HEK293T (cell line): ENCODE measurements at regions not wholly inside any gene's neighbourhood (a gene's known extent, or its start where the extent isn't known, plus 50 kb on each side); places are given as distances from the start of the nearest gene placed in this dataset.

Source experiments
- CTCF ChIA-PET: fragments of 350-600 bp; formaldehyde crosslinking; extraction: SDS; loops from one replicate; lab custom pipeline; 2021; ENCODE audit warnings: antibody characterized with exemption, inconsistent platforms; lab: Yijun Ruan, JAX
- POLR2A ChIA-PET: fragments of 350-600 bp; formaldehyde crosslinking; extraction: SDS; loops from one replicate; lab custom pipeline; 2020; ENCODE audit warnings: antibody characterized with exemption, inconsistent platforms; lab: Yijun Ruan, JAX
- DNase-seq: peaks from one replicate; pipeline ENCODE4 v3.0.0; 2012; ENCODE audit warnings: mixed read lengths; ENCODE audit errors: extremely low spot score
- ARNT ChIP-seq: fragments of 450-650 bp; IDR thresholded peaks from 2 replicates; pipeline ENCODE4 v1.6.1; 2017; ENCODE audit warnings: mild to moderate bottlenecking
- BHLHE40 ChIP-seq: fragments of 450-650 bp; IDR thresholded peaks from 2 replicates; pipeline ENCODE4 v1.6.1; 2016; ENCODE audit warnings: mild to moderate bottlenecking, moderate library complexity, borderline replicate concordance
- CTBP1 ChIP-seq: fragments of 450-650 bp; IDR thresholded peaks from 2 replicates; pipeline ENCODE4 v1.6.1; 2016; ENCODE audit warnings: borderline replicate concordance
- ELF4 ChIP-seq: fragments of 450-650 bp; IDR thresholded peaks from 2 replicates; pipeline ENCODE4 v1.6.1; 2017; ENCODE audit warnings: antibody characterized with exemption
- FOXA1 ChIP-seq: fragments of 450-650 bp; IDR thresholded peaks from 2 replicates; pipeline ENCODE4 v1.6.1; 2016; ENCODE audit warnings: mild to moderate bottlenecking
- FOXK2 ChIP-seq: fragments of 450-650 bp; IDR thresholded peaks from 2 replicates; pipeline ENCODE4 v1.6.1; 2016; ENCODE audit warnings: mild to moderate bottlenecking
- FOXM1 ChIP-seq: fragments of 450-650 bp; IDR thresholded peaks from 2 replicates; pipeline ENCODE4 v1.6.1; 2017; ENCODE audit warnings: mild to moderate bottlenecking, borderline replicate concordance
- HDGF ChIP-seq: fragments of 450-650 bp; IDR thresholded peaks from 2 replicates; pipeline ENCODE4 v1.6.1; 2017; ENCODE audit warnings: antibody characterized with exemption, borderline replicate concordance
- L3MBTL2 ChIP-seq: fragments of 450-650 bp; conservative IDR thresholded peaks from 2 replicates; pipeline ENCODE4 v1.6.1; 2016; ENCODE audit warnings: mild to moderate bottlenecking
- LEF1 ChIP-seq: fragments of 450-650 bp; IDR thresholded peaks from 2 replicates; pipeline ENCODE4 v1.6.1; 2017; ENCODE audit warnings: mild to moderate bottlenecking, borderline replicate concordance
- NFRKB ChIP-seq: fragments of 450-650 bp; IDR thresholded peaks from 2 replicates; pipeline ENCODE4 v1.6.1; 2016; ENCODE audit warnings: mild to moderate bottlenecking, moderate library complexity
- PKNOX1 ChIP-seq: fragments of 450-650 bp; IDR thresholded peaks from 2 replicates; pipeline ENCODE4 v1.6.1; 2016
- SP1 ChIP-seq: fragments of 450-650 bp; IDR thresholded peaks from 2 replicates; pipeline ENCODE4 v1.6.1; 2017
- SUZ12 ChIP-seq: fragments of 450-650 bp; IDR thresholded peaks from 2 replicates; pipeline ENCODE4 v1.6.1; 2016; ENCODE audit warnings: mild to moderate bottlenecking
- TARDBP ChIP-seq: fragments of 450-650 bp; IDR thresholded peaks from 2 replicates; pipeline ENCODE4 v1.6.1; 2016
- ZNF384 ChIP-seq: fragments of 450-650 bp; IDR thresholded peaks from 2 replicates; pipeline ENCODE4 v1.6.1; 2016

GRCh38 chr1:229941160-229941559 lies 125.9 kb upstream of the GALNT2 start:
- ChIA-PET POLR2A (no interaction called here), CTCF (no interaction called here)
- no peak for DNase-seq
- TF ChIP-seq SUZ12, result no peak
- TF ChIP-seq ARNT, result no peak
- no peak for TF ChIP-seq BHLHE40
- TF ChIP-seq FOXA1, result no peak
- no peak for TF ChIP-seq ELF4
- no peak for TF ChIP-seq TARDBP
- no peak for TF ChIP-seq LEF1
- no peak for TF ChIP-seq ZNF384
- TF ChIP-seq FOXM1, result no peak
- no peak for TF ChIP-seq FOXK2

- TF ChIP-seq ARNT (no peak), FOXK2 (no peak), ZNF384 (no peak), HDGF (no peak)
- POLR2A ChIA-PET, result no interaction called here
- no peak for DNase-seq
- CTCF ChIA-PET, result no interaction called here
Observed at GRCh38 chr1:229941831-229942230, 125.2 kb upstream of the GALNT2 start.

GRCh38 chr1:229942501-229942900 lies 124.5 kb upstream of the GALNT2 start:
- no peak for TF ChIP-seq FOXM1
- TF ChIP-seq SP1, result no peak
- no peak for TF ChIP-seq ARNT
- no peak for TF ChIP-seq SUZ12
- no peak for TF ChIP-seq ELF4
- no peak for TF ChIP-seq FOXK2
- no peak for TF ChIP-seq BHLHE40
- no peak for TF ChIP-seq L3MBTL2
- no peak for TF ChIP-seq TARDBP
- no peak for TF ChIP-seq ZNF384
- TF ChIP-seq CTBP1, result no peak
- TF ChIP-seq FOXA1, result no peak
- TF ChIP-seq PKNOX1, result no peak
- no peak for TF ChIP-seq HDGF
- DNase-seq, result no peak
- ChIA-PET POLR2A (no interaction called here), CTCF (no interaction called here)

- CTCF ChIA-PET, result no interaction called here
- POLR2A ChIA-PET, result no interaction called here
- no peak for DNase-seq
- TF ChIP-seq ARNT, result no peak
- no peak for TF ChIP-seq ZNF384
- TF ChIP-seq HDGF, result no peak
- no peak for TF ChIP-seq NFRKB
- TF ChIP-seq FOXA1, result no peak
- TF ChIP-seq PKNOX1, result no peak
- no peak for TF ChIP-seq SUZ12
- no peak for TF ChIP-seq L3MBTL2
- TF ChIP-seq CTBP1, result no peak
Observed at GRCh38 chr1:229943148-229943714, 123.8 kb upstream of the GALNT2 start.

GRCh38 chr1:229943988-229944743 lies 122.9 kb upstream of the GALNT2 start:
- TF ChIP-seq PKNOX1, result no peak
- CTCF ChIA-PET, result no interaction called here
- POLR2A ChIA-PET, result no interaction called here
- DNase-seq, result no peak

- DNase-seq, result no peak
- TF ChIP-seq ELF4, result no peak
- CTCF ChIA-PET, result no interaction called here
- POLR2A ChIA-PET, result interaction anchor here (0.9 kb wide), 1 partner anchor 123 kb away, joined by 4 read pairs; no protein-coding TSS in a partner anchor
Observed at GRCh38 chr1:229945795-229946194, 121.2 kb upstream of the GALNT2 start.

- ChIA-PET POLR2A (no interaction called here), CTCF (no interaction called here)
- no peak for TF ChIP-seq NFRKB
- TF ChIP-seq TARDBP, result no peak
- TF ChIP-seq BHLHE40, result no peak
- TF ChIP-seq LEF1, result no peak
- TF ChIP-seq HDGF, result no peak
- TF ChIP-seq FOXM1, result no peak
- no peak for TF ChIP-seq CTBP1
- no peak for TF ChIP-seq ZNF384
- no peak for TF ChIP-seq PKNOX1
- no peak for TF ChIP-seq FOXA1
- no peak for TF ChIP-seq FOXK2
- no peak for DNase-seq
Observed at GRCh38 chr1:229947968-229948367, 119.1 kb upstream of the GALNT2 start.
